GM19239 (cell line): ENCODE measurements at regions not wholly inside any gene's neighbourhood (a gene's known extent, or its start where the extent isn't known, plus 50 kb on each side); places are given as distances from the start of the nearest gene placed in this dataset.

Experiments
- DNase-seq: peaks from one replicate; pipeline ENCODE4 v3.0.0; 2011; ENCODE audit warnings: low spot score; ENCODE audit not compliant: insufficient read length
- FAIRE-seq: peaks from 2 replicates; lab custom pipeline; 2011; peaks lifted over from hg19 to GRCh38; lab: Jason Lieb, UNC

- FAIRE-seq: no peak
These were observed 208.2 kb upstream of the INHBA start for GRCh38 chr7:41910940-41911600.

GRCh38 chr7:41907444-41907843 lies 204.6 kb upstream of the INHBA start:
- DNase-seq (no peak), FAIRE-seq (no peak)

More at GRCh38 chr7:41910940-41911600, 208.2 kb upstream of the INHBA start:
- DNase-seq: no peak

GRCh38 chr7:41900532-41900931 lies 197.6 kb upstream of the INHBA start:
- FAIRE-seq: no peak

GRCh38 chr7:41899823-41900433 lies 197.0 kb upstream of the INHBA start:
- no peak for FAIRE-seq

More at GRCh38 chr7:41900532-41900931, 197.6 kb upstream of the INHBA start:
- DNase-seq: no peak

GRCh38 chr7:41893656-41894055 lies 190.8 kb upstream of the INHBA start:
- no peak for DNase-seq
- FAIRE-seq: no peak

More at GRCh38 chr7:41899823-41900433, 197.0 kb upstream of the INHBA start:
- no peak for DNase-seq

GRCh38 chr7:41892356-41893100 lies 189.6 kb upstream of the INHBA start:
- FAIRE-seq (no peak), DNase-seq (no peak)

- no peak for DNase-seq
- FAIRE-seq: no peak
These were observed 189.1 kb upstream of the INHBA start for GRCh38 chr7:41891950-41892349.

- no peak for FAIRE-seq
- DNase-seq: no peak
These were observed 187.9 kb upstream of the INHBA start for GRCh38 chr7:41890631-41891274.

GRCh38 chr7:41889472-41889871 lies 186.6 kb upstream of the INHBA start:
- FAIRE-seq (no peak), DNase-seq (no peak)

- FAIRE-seq (peak; percentile 94), DNase-seq (no peak)
These were observed 186.2 kb upstream of the INHBA start for GRCh38 chr7:41889040-41889439.

- FAIRE-seq (no peak), DNase-seq (no peak)
These were observed 184.5 kb upstream of the INHBA start for GRCh38 chr7:41887416-41887815.

GRCh38 chr7:41886901-41887311 lies 184.0 kb upstream of the INHBA start:
- FAIRE-seq (no peak), DNase-seq (no peak)

- DNase-seq (no peak), FAIRE-seq (peak; percentile 26)
These were observed 183.5 kb upstream of the INHBA start for GRCh38 chr7:41886262-41886900.

GRCh38 chr7:41885748-41886147 lies 182.9 kb upstream of the INHBA start:
- no peak for FAIRE-seq
- DNase-seq: no peak

- FAIRE-seq: peak; percentile 69
- DNase-seq: no peak
These were observed 182.2 kb upstream of the INHBA start for GRCh38 chr7:41885078-41885477.

GRCh38 chr7:41882745-41883420 lies 180.0 kb upstream of the INHBA start:
- peak; percentile 25 for DNase-seq
- peak; percentile 98 for FAIRE-seq

GRCh38 chr7:41882256-41882655 lies 179.4 kb upstream of the INHBA start:
- FAIRE-seq (no peak), DNase-seq (no peak)

GRCh38 chr7:41881331-41882130 lies 178.6 kb upstream of the INHBA start:
- FAIRE-seq (peak; percentile 98), DNase-seq (peak; percentile 51)

- DNase-seq (no peak), FAIRE-seq (no peak)
These were observed 177.2 kb upstream of the INHBA start for GRCh38 chr7:41880107-41880506.
